ENCODE measurements at regions not wholly inside any gene's neighbourhood (a gene's known extent, or its start where the extent isn't known, plus 50 kb on each side); places are given as distances from the start of the nearest gene placed in this dataset.

- no peak for DNase-seq (ENCODE audit: low read depth)
Observed at GRCh38 chr15:31151301-31152233, 50.0 kb upstream of the TRPM1 start.

GRCh38 chr15:31153531-31153930 is 52.0 kb upstream of the TRPM1 start:
- no peak for DNase-seq (ENCODE audit: low read depth)

GRCh38 chr15:31155151-31155550 is 53.6 kb upstream of the TRPM1 start:
- DNase-seq (ENCODE audit: low read depth) = no peak

- no peak for DNase-seq (ENCODE audit: low read depth)
Observed at GRCh38 chr15:31156226-31156625, 54.7 kb upstream of the TRPM1 start.

GRCh38 chr15:31156808-31157207 is 55.3 kb upstream of the TRPM1 start:
- no peak for DNase-seq (ENCODE audit: low read depth)

- DNase-seq (ENCODE audit: low read depth) = no peak
Observed at GRCh38 chr15:31157644-31158069, 56.1 kb upstream of the TRPM1 start.

GRCh38 chr15:31158858-31159569 is 57.5 kb upstream of the TRPM1 start:
- DNase-seq (ENCODE audit: low read depth) = no peak

- no peak for DNase-seq (ENCODE audit: low read depth)
Observed at GRCh38 chr15:31159837-31160236, 58.3 kb upstream of the TRPM1 start.

- no peak for DNase-seq (ENCODE audit: low read depth)
Observed at GRCh38 chr15:31160297-31160696, 58.8 kb upstream of the TRPM1 start.

GRCh38 chr15:31160740-31161495 is 59.4 kb upstream of the TRPM1 start:
- DNase-seq (ENCODE audit: low read depth) = no peak

GRCh38 chr15:31161951-31162350 is 60.4 kb upstream of the TRPM1 start:
- no peak for DNase-seq (ENCODE audit: low read depth)

- DNase-seq (ENCODE audit: low read depth) = no peak
Observed at GRCh38 chr15:31162721-31163510, 61.4 kb upstream of the TRPM1 start.

- DNase-seq (ENCODE audit: low read depth) = no peak
Observed at GRCh38 chr15:31163769-31164572, 62.4 kb upstream of the TRPM1 start.

- no peak for DNase-seq (ENCODE audit: low read depth)
Observed at GRCh38 chr15:31164573-31164912, 63.0 kb upstream of the TRPM1 start.

GRCh38 chr15:31169558-31169957 is 68.0 kb upstream of the TRPM1 start:
- no peak for DNase-seq (ENCODE audit: low read depth)

- no peak for DNase-seq (ENCODE audit: low read depth)
Observed at GRCh38 chr15:31171731-31172130, 70.2 kb upstream of the TRPM1 start.

- DNase-seq (ENCODE audit: low read depth) = no peak
Observed at GRCh38 chr15:31172606-31173005, 71.1 kb upstream of the TRPM1 start.

- no peak for DNase-seq (ENCODE audit: low read depth)
Observed at GRCh38 chr15:31173790-31174450, 72.4 kb upstream of the TRPM1 start.

GRCh38 chr15:31175484-31175883 is 74.0 kb upstream of the TRPM1 start:
- DNase-seq (ENCODE audit: low read depth) = no peak

GRCh38 chr15:31177951-31178350 is 76.4 kb upstream of the TRPM1 start:
- DNase-seq (ENCODE audit: low read depth) = no peak
